Iris pigment epithelial cell (primary cell): ENCODE measurements at regions not wholly inside any gene's neighbourhood (a gene's known extent, or its start where the extent isn't known, plus 50 kb on each side); places are given as distances from the start of the nearest gene placed in this dataset.
A peak's percentile ranks its signal among the peaks of the same experiment; 100 is the strongest.

Experiments used
- DNase-seq: peaks from one replicate; pipeline ENCODE4 v3.0.0-alpha.2; 2011; ENCODE audit warnings: low read depth

GRCh38 chr4:71932941-71933340, 98.9 kb upstream of the NPFFR2 start:
- DNase-seq: no peak

GRCh38 chr4:71938776-71939175, 93.0 kb upstream of the NPFFR2 start:
- peak; percentile 8 for DNase-seq

DNA sequence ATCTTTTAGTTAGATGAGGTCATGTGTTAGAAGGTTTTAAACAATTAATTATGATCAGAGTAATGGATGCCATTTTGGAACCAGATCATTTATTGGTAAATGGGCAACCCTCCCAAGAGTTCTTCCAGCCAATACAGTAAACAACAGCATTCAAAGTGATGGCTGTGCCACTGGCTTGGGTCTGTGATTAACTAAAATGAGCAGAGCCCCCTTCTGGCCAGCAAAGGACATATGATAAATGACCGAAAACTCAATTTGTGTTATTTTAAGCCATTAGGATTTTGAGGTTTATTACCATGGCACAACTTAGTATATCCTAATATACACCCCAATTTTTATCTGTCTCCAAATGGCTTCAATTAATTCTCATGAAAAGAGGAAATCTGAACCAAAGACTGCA, 90.8 kb upstream of the NPFFR2 start:
- peak; percentile 5 for DNase-seq

GRCh38 chr4:71944956-71945355, 86.8 kb upstream of the NPFFR2 start:
- peak; percentile 21 for DNase-seq

GRCh38 chr4:71945791-71946190, 86.0 kb upstream of the NPFFR2 start:
- no peak for DNase-seq

- no peak for DNase-seq
These were observed 72.8 kb upstream of the NPFFR2 start for GRCh38 chr4:71958978-71959377.

DNA sequence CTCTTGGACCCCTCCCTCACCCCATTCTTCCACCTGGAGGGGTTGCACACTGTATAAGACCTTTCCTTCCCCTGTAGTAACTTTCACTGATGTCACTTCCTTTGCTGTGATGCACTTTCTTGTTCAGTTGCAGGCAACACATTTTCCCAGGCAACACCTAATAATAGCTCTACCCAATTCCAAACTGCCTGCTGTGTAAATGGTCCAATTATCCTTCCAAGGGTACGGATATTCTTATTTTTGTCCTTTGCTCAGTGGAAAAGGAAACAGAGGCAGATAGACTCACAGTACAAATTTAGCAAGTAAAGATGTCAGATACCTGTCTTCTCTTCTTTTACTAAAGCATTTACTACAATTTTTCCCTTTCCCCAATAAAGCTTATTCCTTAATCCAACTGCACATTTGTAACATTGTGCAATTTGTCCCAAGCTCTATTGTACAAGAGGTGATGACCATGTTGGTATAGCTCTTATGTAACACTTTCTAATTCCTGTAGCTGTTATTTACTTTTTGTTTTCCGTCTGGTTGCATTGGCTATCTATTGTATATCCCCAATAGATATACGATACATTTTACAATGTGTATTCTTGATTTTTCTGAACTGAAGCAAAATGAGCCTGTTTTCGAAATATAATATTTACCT, 69.1 kb upstream of the NPFFR2 start:
- no peak for DNase-seq

GRCh38 chr4:71974681-71975080, 57.1 kb upstream of the NPFFR2 start:
- peak; percentile 64 for DNase-seq

GRCh38 chr4:71976523-71976922, 55.3 kb upstream of the NPFFR2 start:
- DNase-seq: no peak

GRCh38 chr4:71978210-71978835, 53.5 kb upstream of the NPFFR2 start:
- no peak for DNase-seq

GRCh38 chr4:71980976-71981375, 50.8 kb upstream of the NPFFR2 start:
- DNase-seq: no peak
